ENCODE measurements at regions not wholly inside any gene's neighbourhood (a gene's known extent, or its start where the extent isn't known, plus 50 kb on each side); places are given as distances from the start of the nearest gene placed in this dataset.

- H3K36me3 ChIP-seq (replicated peaks), result no peaks in the 10 kb centered on the region
- H3K4me3 ChIP-seq (ENCODE audit: low read depth, low read length), result no peak overlapping the region
- H3K27ac ChIP-seq, result no peak overlapping the region
- DNase-seq, result no peak
- in situ Hi-C loops (cut with HindIII; ENCODE audit: low pct_ligation_motif_present, low sequenced_read_pairs), result no loop called here
- no peaks in the 10 kb centered on the region for H3K27me3 ChIP-seq (replicated peaks)
- TF ChIP-seq CTCF (IDR thresholded peaks at IDR 0.05; ENCODE audit: low read depth, low read length, missing control alignments), result no peak
These were observed 100.3 kb downstream of the ARL5B start for GRCh38 chr10:18759575-18759974.

- TF ChIP-seq CTCF (IDR thresholded peaks at IDR 0.05; ENCODE audit: low read depth, low read length, missing control alignments), result no peak
- H3K27ac ChIP-seq, result no peak overlapping the region
- in situ Hi-C loops (cut with HindIII; ENCODE audit: low pct_ligation_motif_present, low sequenced_read_pairs), result no loop called here
- no peak for DNase-seq
- H3K4me3 ChIP-seq (ENCODE audit: low read depth, low read length), result no peak overlapping the region
- no peaks in the 10 kb centered on the region for H3K27me3 ChIP-seq (replicated peaks)
- no peaks in the 10 kb centered on the region for H3K36me3 ChIP-seq (replicated peaks)
These were observed 101.6 kb downstream of the ARL5B start for GRCh38 chr10:18760836-18761235.

GRCh38 chr10:18767981-18768380 lies 108.8 kb downstream of the ARL5B start:
- H3K27ac ChIP-seq, result no peak overlapping the region
- no peak overlapping the region for H3K4me3 ChIP-seq (ENCODE audit: low read depth, low read length)
- H3K36me3 ChIP-seq (replicated peaks), result no peaks in the 10 kb centered on the region
- no peak for TF ChIP-seq CTCF (IDR thresholded peaks at IDR 0.05; ENCODE audit: low read depth, low read length, missing control alignments)
- DNase-seq, result no peak
- in situ Hi-C loops (cut with HindIII; ENCODE audit: low pct_ligation_motif_present, low sequenced_read_pairs), result no loop called here
- no peaks in the 10 kb centered on the region for H3K27me3 ChIP-seq (replicated peaks)

- H3K27me3 ChIP-seq (replicated peaks), result no peaks in the 10 kb centered on the region
These were observed 113.9 kb downstream of the ARL5B start for GRCh38 chr10:18773180-18773579.

GRCh38 chr10:18777258-18777657 lies 118.0 kb downstream of the ARL5B start:
- DNase-seq, result no peak
- no peak for TF ChIP-seq CTCF (IDR thresholded peaks at IDR 0.05; ENCODE audit: low read depth, low read length, missing control alignments)
- Histone ChIP-seq H3K36me3 (replicated peaks) (no peaks in the 10 kb centered on the region), H3K4me3 (ENCODE audit: low read depth, low read length) (no peak overlapping the region), H3K27me3 (replicated peaks) (no peaks in the 10 kb centered on the region), H3K27ac (no peak overlapping the region)
- in situ Hi-C loops (cut with HindIII; ENCODE audit: low pct_ligation_motif_present, low sequenced_read_pairs), result no loop called here

More at GRCh38 chr10:18773180-18773579, 113.9 kb downstream of the ARL5B start:
- Histone ChIP-seq H3K27ac (no peak overlapping the region), H3K4me3 (ENCODE audit: low read depth, low read length) (no peak overlapping the region), H3K36me3 (replicated peaks) (no peaks in the 10 kb centered on the region)
- TF ChIP-seq CTCF (IDR thresholded peaks at IDR 0.05; ENCODE audit: low read depth, low read length, missing control alignments), result no peak
- DNase-seq, result no peak
- in situ Hi-C loops (cut with HindIII; ENCODE audit: low pct_ligation_motif_present, low sequenced_read_pairs), result no loop called here

- Histone ChIP-seq H3K4me3 (ENCODE audit: low read depth, low read length) (no peak overlapping the region), H3K27ac (no peak overlapping the region), H3K36me3 (replicated peaks) (no peaks in the 10 kb centered on the region), H3K27me3 (replicated peaks) (no peaks in the 10 kb centered on the region)
- in situ Hi-C loops (cut with HindIII; ENCODE audit: low pct_ligation_motif_present, low sequenced_read_pairs), result no loop called here
- no peak for DNase-seq
- no peak for TF ChIP-seq CTCF (IDR thresholded peaks at IDR 0.05; ENCODE audit: low read depth, low read length, missing control alignments)
These were observed 127.2 kb downstream of the ARL5B start for GRCh38 chr10:18786478-18786877.

Measured in brain microvascular endothelial cell (primary cell).